GM12865 (cell line): ENCODE measurements at regions not wholly inside any gene's neighbourhood (a gene's known extent, or its start where the extent isn't known, plus 50 kb on each side); places are given as distances from the start of the nearest gene placed in this dataset.
"Not testable (repeated sequence)": the region's sequence is repeated elsewhere in the genome, so short reads cannot be mapped to it uniquely, and the experiment has no call there.

Experiments
- DNase-seq: peaks from one replicate; pipeline ENCODE4 v3.0.0; 2010; ENCODE audit warnings: low read depth
- H3K4me3 ChIP-seq: 2 replicates; pipeline ENCODE4 v1.5.1; 2011; ENCODE audit warnings: mild to moderate bottlenecking, low read depth, low read length, control low read depth
- TF ChIP-seq, protein P1 (sequence below): IDR thresholded peaks from 2 replicates; pipeline ENCODE4 v1.5.1; 2011; ENCODE audit warnings: low read length, control low read depth, low read depth, inconsistent platforms; ENCODE audit not compliant: insufficient read depth; ENCODE audit errors: missing control alignments

DNA sequence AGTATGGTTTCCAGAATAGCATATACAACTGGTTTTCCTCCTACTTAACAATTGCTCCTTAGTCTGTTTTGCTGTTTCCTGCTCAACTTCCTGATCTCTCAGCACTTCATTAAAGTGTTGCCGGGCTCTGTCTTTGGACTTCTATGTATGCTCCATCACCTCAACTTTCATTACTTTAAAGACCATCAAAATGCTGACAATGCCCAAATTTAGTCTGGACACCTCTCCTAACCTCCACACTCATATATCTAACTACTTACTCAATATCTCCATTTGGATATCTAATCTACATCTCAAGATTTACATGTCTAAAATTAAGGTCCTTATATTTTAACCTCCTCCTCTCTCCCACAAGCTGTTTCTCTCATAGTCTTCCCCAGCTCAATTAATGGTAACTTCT, 54.4 kb upstream of the LGR5 start:
- no peak overlapping the region for H3K4me3 ChIP-seq
- TF ChIP-seq, protein P1, sequence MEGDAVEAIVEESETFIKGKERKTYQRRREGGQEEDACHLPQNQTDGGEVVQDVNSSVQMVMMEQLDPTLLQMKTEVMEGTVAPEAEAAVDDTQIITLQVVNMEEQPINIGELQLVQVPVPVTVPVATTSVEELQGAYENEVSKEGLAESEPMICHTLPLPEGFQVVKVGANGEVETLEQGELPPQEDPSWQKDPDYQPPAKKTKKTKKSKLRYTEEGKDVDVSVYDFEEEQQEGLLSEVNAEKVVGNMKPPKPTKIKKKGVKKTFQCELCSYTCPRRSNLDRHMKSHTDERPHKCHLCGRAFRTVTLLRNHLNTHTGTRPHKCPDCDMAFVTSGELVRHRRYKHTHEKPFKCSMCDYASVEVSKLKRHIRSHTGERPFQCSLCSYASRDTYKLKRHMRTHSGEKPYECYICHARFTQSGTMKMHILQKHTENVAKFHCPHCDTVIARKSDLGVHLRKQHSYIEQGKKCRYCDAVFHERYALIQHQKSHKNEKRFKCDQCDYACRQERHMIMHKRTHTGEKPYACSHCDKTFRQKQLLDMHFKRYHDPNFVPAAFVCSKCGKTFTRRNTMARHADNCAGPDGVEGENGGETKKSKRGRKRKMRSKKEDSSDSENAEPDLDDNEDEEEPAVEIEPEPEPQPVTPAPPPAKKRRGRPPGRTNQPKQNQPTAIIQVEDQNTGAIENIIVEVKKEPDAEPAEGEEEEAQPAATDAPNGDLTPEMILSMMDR, result no peak
- no peak for DNase-seq

DNA sequence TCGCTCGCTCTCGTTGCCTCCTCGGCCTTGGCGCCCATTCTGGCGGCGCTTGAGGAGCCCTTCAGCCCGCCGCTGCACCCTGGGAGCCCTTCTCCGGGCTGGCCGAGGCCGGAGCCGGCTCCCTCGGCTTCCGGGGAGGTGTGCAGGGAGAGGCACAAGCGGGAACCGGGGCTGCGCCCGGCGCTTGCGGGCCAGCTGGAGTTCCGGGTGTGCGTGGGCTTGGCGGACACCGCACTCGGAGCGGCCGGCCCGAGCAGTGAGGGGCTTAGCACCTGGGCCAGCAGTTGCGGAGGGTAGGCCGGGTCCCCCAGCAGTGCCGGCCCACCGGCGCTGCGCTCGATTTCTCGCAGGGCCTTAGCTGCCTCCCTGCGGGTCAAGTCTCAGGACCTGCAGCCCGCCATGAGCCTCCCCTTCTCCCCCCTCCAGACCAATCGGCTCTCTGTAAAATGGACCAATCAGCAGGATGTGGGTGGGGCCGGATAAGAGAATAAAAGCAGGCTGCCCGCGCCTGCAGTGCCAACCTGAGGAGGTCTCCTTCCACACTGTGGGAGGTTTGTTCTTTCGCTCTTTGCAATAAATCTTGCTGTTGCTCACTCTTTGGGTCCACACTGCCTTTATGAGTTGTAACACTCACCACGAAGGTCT, 62.8 kb upstream of the LGR5 start:
- DNase-seq, H3K4me3 ChIP-seq: not testable (repeated sequence)

DNA sequence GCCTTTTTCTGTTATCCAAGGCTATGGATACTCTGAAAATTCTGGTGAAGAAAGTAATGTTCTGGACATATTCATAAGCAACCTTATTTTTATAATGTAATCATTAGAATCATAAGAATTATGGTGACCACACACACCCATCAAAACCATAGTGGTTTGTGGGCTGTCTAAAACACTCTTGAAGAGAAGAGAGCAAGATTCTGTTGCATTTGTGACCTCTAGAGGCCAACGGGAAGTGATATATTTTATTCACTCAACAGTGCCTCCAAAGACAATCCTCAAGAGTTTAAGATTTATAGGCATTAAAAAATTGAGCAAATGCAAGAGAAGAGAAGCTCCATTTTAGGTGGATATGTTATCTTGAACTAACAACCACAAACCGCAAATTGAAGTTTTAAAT, 68.5 kb upstream of the LGR5 start:
- TF ChIP-seq, protein P1, result no peak
- H3K4me3 ChIP-seq, result no peak overlapping the region
- no peak for DNase-seq

DNA sequence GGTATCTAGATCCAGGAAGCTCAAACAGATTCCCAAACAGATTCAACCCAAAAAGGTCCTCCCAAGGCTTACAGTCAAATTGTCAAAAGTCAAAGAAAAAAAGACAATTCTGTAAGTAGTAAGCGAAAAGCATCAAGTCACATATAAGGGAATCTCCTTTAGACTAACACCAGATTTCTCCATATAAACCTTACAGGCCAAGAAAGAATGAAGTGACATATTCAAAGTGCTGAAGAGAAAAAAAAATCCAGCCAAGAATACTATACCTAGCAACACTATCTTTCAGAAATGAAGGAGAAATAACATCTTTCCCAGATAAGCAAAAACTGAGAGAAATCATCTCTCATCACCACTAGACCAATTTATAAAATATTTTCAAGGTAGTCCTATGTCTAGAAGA, 79.6 kb upstream of the LGR5 start:
- DNase-seq, result no peak
- TF ChIP-seq, protein P1, result no peak
- H3K4me3 ChIP-seq, result no peak overlapping the region

DNA sequence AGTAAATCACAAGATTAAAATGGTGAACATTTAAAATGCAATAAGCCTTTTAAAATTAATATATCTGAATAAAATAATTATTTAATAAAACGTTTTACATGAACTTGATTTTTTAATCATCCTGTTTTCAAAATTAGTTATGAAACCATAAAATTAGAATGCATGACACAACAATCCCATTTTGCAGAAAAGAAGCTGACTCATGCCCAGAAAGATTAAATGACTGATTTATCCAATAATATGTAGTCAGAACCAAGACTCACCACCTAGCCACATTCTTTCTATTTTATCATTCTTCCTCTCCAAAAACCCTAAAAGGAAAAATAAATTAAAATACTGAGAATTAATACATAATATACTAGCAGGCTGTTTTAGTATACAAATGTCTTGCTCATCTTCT, 83.0 kb upstream of the LGR5 start:
- DNase-seq, result no peak
- TF ChIP-seq, protein P1, result no peak

DNA sequence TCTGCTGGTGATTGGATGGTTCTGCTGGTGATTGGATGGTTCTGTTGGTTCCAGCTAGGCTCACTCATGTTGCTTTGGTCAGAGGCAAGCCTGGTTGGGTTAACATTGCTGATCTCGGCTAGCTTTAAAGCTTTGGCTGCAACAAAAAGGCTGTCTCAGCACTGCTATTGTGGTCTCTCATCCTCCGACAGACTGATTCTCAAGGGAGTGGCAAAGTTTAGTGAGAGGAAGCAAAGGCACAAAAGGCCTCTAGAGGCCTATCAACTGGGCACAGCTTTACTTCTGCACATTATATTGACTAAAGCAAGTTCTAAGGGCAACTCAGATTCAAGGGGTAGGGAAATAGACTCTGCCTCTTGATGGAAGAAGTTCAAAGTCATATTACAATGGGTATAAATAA, 84.7 kb upstream of the LGR5 start:
- no peak for DNase-seq
- TF ChIP-seq, protein P1, result no peak
- no peak overlapping the region for H3K4me3 ChIP-seq

More for the DNA sequence above, 83.0 kb upstream of the LGR5 start:
- no peak overlapping the region for H3K4me3 ChIP-seq

DNA sequence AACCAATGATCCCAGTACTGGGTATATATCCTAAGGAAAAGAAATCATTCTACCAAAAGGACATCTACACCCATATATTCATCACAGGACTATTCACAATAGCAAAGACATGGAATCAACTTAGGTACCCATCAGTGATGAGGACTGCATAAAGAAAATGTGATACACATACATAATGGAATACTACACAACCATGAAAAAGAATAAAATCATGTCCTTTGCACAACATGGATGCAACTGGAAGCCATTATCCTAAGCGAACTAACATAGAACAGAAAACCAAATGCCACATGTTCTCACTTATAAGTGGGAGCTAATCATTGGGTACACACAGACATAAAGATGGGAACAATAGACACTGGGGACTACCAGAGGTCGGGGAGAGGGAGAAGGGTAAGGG, 86.0 kb upstream of the LGR5 start:
- no peak overlapping the region for H3K4me3 ChIP-seq
- DNase-seq, result no peak
- TF ChIP-seq, protein P1, result no peak
